ENCODE measurements at regions not wholly inside any gene's neighbourhood (a gene's known extent, or its start where the extent isn't known, plus 50 kb on each side); places are given as distances from the start of the nearest gene placed in this dataset.

DNA sequence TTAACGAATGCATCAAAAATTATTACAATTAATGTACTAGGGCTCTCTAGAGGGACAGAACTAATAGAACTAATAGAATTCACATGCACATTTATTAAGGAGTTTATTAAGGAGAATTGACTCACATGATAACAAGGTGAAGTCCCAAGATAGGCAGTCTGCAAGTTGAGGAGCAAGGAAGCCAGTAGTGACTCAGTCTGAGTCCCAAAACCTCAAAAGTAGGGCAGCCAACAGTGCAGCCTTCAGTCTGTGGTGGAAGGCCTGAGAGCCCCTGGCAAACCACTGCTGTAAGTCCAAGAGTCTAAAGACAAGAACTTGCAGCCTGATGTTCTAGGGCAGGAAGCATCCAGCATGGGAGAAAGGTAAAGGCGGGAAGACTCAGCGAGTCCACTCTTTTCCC, 633.8 kb downstream of the SEMA5A start:
- H3K4me1 Mint-ChIP-seq (ENCODE audit: low read depth, unreplicated experiment) = no peaks in the 10 kb centered on the region
- H3K27me3 Mint-ChIP-seq (ENCODE audit: insufficient read depth, unreplicated experiment) = peaks cover 3% of the 10 kb centered on the region
- no peaks in the 10 kb centered on the region for H3K27me3 ChIP-seq (replicated peaks; ENCODE audit: control insufficient read depth, insufficient read depth, low read length)
- no peaks in the 10 kb centered on the region for H3K4me1 ChIP-seq
- H3K36me3 ChIP-seq (ENCODE audit: control insufficient read depth, insufficient read depth, low read length) = no peaks in the 10 kb centered on the region
- no peak for TF ChIP-seq CTCF (IDR thresholded peaks at IDR 0.05; ENCODE audit: insufficient read depth in 1 of 2, low read depth in 1 of 2, low read length in 1 of 2, severe bottlenecking in 1 of 2, unreplicated experiment in 1 of 2)
- ChIA-PET CTCF (no interaction called here), POLR2A (no interaction called here)
- no peak for DNase-seq
- no peaks in the 10 kb centered on the region for H3K36me3 Mint-ChIP-seq (ENCODE audit: insufficient read depth, unreplicated experiment)
- no TSS peak for BruUV-seq (replicated peaks)
- no peaks in the 10 kb centered on the region for H3K9me3 ChIP-seq
- H3K27ac Mint-ChIP-seq (ENCODE audit: unreplicated experiment) = no peak overlapping the region
- no peak overlapping the region for H3K4me3 Mint-ChIP-seq (ENCODE audit: unreplicated experiment)
- no peak overlapping the region for H3K4me3 ChIP-seq (ENCODE audit: low read depth, low read length)
- no peaks in the 10 kb centered on the region for H3K9me3 Mint-ChIP-seq (ENCODE audit: unreplicated experiment)
- intact Hi-C loops (cut with micrococcal nuclease; ENCODE audit: unreplicated experiment) = no loop called here

DNA sequence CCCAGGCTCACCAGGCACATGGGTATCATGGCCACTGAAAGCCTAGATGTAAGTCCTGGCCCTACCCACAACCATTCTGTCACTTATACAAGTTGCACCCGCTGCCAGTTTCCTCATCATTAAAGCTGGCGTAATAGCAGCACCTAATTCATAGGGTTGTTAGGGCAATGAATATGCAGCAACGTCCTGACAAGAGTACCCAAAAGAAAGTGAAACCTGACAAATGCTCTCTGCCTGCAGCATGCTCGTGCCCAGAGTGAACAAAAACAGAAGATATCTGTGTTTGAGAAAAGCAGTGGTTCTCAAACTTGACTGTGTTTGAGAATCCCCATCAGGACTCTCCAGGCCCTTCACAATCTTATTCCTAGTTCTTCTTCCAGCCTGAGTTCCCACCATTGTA, 632.4 kb downstream of the SEMA5A start:
- intact Hi-C loops (cut with micrococcal nuclease; ENCODE audit: unreplicated experiment) = no loop called here
- Histone ChIP-seq H3K9me3 (no peaks in the 10 kb centered on the region), H3K36me3 (ENCODE audit: control insufficient read depth, insufficient read depth, low read length) (no peaks in the 10 kb centered on the region), H3K4me1 (no peaks in the 10 kb centered on the region), H3K4me3 (ENCODE audit: low read depth, low read length) (no peak overlapping the region), H3K27me3 (replicated peaks; ENCODE audit: control insufficient read depth, insufficient read depth, low read length) (no peaks in the 10 kb centered on the region)
- Mint-ChIP-seq H3K4me1 (ENCODE audit: low read depth, unreplicated experiment) (no peaks in the 10 kb centered on the region), H3K27ac (ENCODE audit: unreplicated experiment) (no peak overlapping the region), H3K36me3 (ENCODE audit: insufficient read depth, unreplicated experiment) (no peaks in the 10 kb centered on the region), H3K4me3 (ENCODE audit: unreplicated experiment) (no peak overlapping the region), H3K27me3 (ENCODE audit: insufficient read depth, unreplicated experiment) (peaks cover 15% of the 10 kb centered on the region), H3K9me3 (ENCODE audit: unreplicated experiment) (no peaks in the 10 kb centered on the region)
- no peak for DNase-seq
- CTCF ChIA-PET = no interaction called here
- POLR2A ChIA-PET = no interaction called here
- no TSS peak for BruUV-seq (replicated peaks)
- no peak for TF ChIP-seq CTCF (IDR thresholded peaks at IDR 0.05; ENCODE audit: insufficient read depth in 1 of 2, low read depth in 1 of 2, low read length in 1 of 2, severe bottlenecking in 1 of 2, unreplicated experiment in 1 of 2)

- Mint-ChIP-seq H3K4me1 (ENCODE audit: low read depth, unreplicated experiment) (no peaks in the 10 kb centered on the region), H3K9me3 (ENCODE audit: unreplicated experiment) (no peaks in the 10 kb centered on the region), H3K27me3 (ENCODE audit: insufficient read depth, unreplicated experiment) (peaks cover 13% of the 10 kb centered on the region), H3K27ac (ENCODE audit: unreplicated experiment) (no peak overlapping the region), H3K36me3 (ENCODE audit: insufficient read depth, unreplicated experiment) (no peaks in the 10 kb centered on the region), H3K4me3 (ENCODE audit: unreplicated experiment) (no peak overlapping the region)
- Histone ChIP-seq H3K4me1 (no peaks in the 10 kb centered on the region), H3K9me3 (0 out of 2 replicates have a peak, but pooled peaks cover 6% of the 10 kb centered on the region), H3K36me3 (ENCODE audit: control insufficient read depth, insufficient read depth, low read length) (no peaks in the 10 kb centered on the region), H3K4me3 (ENCODE audit: low read depth, low read length) (no peak overlapping the region), H3K27me3 (replicated peaks; ENCODE audit: control insufficient read depth, insufficient read depth, low read length) (no peaks in the 10 kb centered on the region)
- BruUV-seq (replicated peaks) = no TSS peak
- intact Hi-C loops (cut with micrococcal nuclease; ENCODE audit: unreplicated experiment) = no loop called here
- DNase-seq = no peak
- ChIA-PET CTCF (no interaction called here), POLR2A (no interaction called here)
- no peak for TF ChIP-seq CTCF (IDR thresholded peaks at IDR 0.05; ENCODE audit: insufficient read depth in 1 of 2, low read depth in 1 of 2, low read length in 1 of 2, severe bottlenecking in 1 of 2, unreplicated experiment in 1 of 2)
These were observed 626.8 kb downstream of the SEMA5A start for GRCh38 chr5:8919096-8919495.

Data from Caco-2 (cell line).